Peyer's patch (tissue), 4 donors: ENCODE measurements at regions not wholly inside any gene's neighbourhood (a gene's known extent, or its start where the extent isn't known, plus 50 kb on each side); places are given as distances from the start of the nearest gene placed in this dataset.

Experiments used
- CTCF ChIP-seq, 6 experiments: fragments of 450-650 bp in 4 of 6; fragments of 200-600 bp in 2 of 6; sonication (generic) in 1 of 6; IDR thresholded peaks; one replicate each; pipeline ENCODE4 v1.5.1; 2017 to 2019; ENCODE audit warnings: antibody characterized with exemption in 6 of 6, mild to moderate bottlenecking in 3 of 6, moderate library complexity in 1 of 6
- POLR2A ChIP-seq, 2 donors: fragments of 450-650 bp; IDR thresholded peaks; one replicate each; pipeline ENCODE4 v1.5.1; 2017; ENCODE audit warnings: antibody characterized with exemption in 2 of 2, mild to moderate bottlenecking in 2 of 2, moderate library complexity in 2 of 2

- TF ChIP-seq CTCF (IDR thresholded peaks at IDR 0.05) (peak in 3 of 6 experiments; percentile 19 to 41 (median 24)), POLR2A (IDR thresholded peaks at IDR 0.05) (no peak)
Observed at GRCh38 chr9:4386819-4387218, 87.0 kb upstream of the GLIS3 start.
